ENCODE measurements at regions not wholly inside any gene's neighbourhood (a gene's known extent, or its start where the extent isn't known, plus 50 kb on each side); places are given as distances from the start of the nearest gene placed in this dataset.

DNA sequence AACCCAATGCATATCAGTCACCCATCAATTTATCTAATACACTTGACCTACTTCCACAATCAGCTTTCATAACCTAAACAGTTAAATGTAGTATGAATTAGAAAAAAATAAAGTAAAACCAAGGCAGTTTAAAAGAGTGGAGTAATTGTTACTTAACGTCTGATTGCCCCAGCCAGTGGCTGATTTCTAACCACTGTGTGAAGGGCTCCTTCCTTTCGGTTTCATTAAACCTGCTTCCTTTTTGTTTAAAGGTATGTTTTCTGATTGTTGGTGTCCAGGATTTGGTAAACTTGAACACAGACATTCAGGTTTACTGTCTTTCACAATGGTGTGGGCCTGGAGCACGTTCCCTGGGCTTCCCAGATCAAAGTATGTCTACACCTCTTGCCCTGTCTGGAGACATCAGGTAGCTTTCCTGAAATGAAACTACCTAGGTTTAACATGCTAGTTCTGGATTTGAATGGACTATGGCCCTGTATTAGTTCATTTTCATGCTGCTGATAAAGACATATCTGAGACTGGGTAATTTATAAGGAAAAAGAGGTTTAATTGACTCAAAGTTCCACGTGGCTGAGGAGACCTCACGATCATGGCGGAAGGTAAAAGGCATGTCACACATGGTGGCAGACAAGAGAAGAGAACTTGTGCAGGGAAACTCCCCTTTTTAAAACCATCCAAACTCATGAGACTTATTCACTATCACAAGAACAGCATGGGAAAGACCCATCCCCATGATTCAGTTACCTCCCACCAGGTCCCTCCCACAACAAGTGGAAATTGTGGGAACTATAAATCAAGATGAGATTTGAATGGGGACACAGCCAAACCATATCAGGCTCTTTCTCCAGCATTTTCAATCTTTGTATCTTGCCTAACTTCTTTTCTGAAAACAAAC, 605.2 kb upstream of the ID2 start:
- no peak for DNase-seq (ENCODE audit: insufficient read length, low spot score)
- TF ChIP-seq POU2F2 (IDR thresholded peaks at IDR 0.05; ENCODE audit: low read depth, low read length): no peak
- no peak for TF ChIP-seq PAX5 (IDR thresholded peaks at IDR 0.05; ENCODE audit: insufficient read depth, low read length, severe bottlenecking)
- no peak for TF ChIP-seq POLR2A (IDR thresholded peaks at IDR 0.05; ENCODE audit: low read depth, low read length)
- no peak for TF ChIP-seq SPI1 (IDR thresholded peaks at IDR 0.05; ENCODE audit: low read depth, low read length)
- no peak for TF ChIP-seq TAF1 (IDR thresholded peaks at IDR 0.05; ENCODE audit: low read depth, low read length)
- TF ChIP-seq POLR2AphosphoS5 (IDR thresholded peaks at IDR 0.05; ENCODE audit: low read depth, low read length): no peak
- no peak for FAIRE-seq

DNA sequence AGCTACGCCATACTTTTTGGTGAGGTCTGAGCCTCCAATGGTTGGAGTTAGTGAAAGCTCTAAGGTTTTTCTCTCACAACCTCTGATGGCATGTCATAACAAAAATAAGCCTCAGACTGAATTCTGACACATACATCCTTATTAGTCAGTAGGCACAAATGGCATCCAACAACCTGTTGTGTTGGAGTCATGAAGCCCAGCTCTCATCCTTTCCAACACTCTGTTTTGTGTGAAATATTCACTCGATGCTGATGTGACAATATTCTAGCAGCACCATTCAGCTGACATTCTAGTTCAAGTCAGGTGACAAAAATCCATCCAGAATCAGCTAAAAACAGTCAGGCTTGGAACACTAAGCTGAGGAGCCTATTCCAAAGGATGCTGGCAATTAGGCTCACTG, 603.2 kb upstream of the ID2 start:
- TF ChIP-seq PAX5 (IDR thresholded peaks at IDR 0.05; ENCODE audit: insufficient read depth, low read length, severe bottlenecking) (no peak), SPI1 (IDR thresholded peaks at IDR 0.05; ENCODE audit: low read depth, low read length) (no peak), POU2F2 (IDR thresholded peaks at IDR 0.05; ENCODE audit: low read depth, low read length) (no peak), POLR2A (IDR thresholded peaks at IDR 0.05; ENCODE audit: low read depth, low read length) (no peak), TAF1 (IDR thresholded peaks at IDR 0.05; ENCODE audit: low read depth, low read length) (no peak), POLR2AphosphoS5 (IDR thresholded peaks at IDR 0.05; ENCODE audit: low read depth, low read length) (no peak)
- FAIRE-seq: no peak

GRCh38 chr2:8080063-8080462, 601.8 kb upstream of the ID2 start:
- DNase-seq (ENCODE audit: insufficient read length, low spot score): no peak
- TF ChIP-seq POLR2AphosphoS5 (IDR thresholded peaks at IDR 0.05; ENCODE audit: low read depth, low read length) (no peak), POU2F2 (IDR thresholded peaks at IDR 0.05; ENCODE audit: low read depth, low read length) (no peak), TAF1 (IDR thresholded peaks at IDR 0.05; ENCODE audit: low read depth, low read length) (no peak), POLR2A (IDR thresholded peaks at IDR 0.05; ENCODE audit: low read depth, low read length) (no peak), PAX5 (IDR thresholded peaks at IDR 0.05; ENCODE audit: insufficient read depth, low read length, severe bottlenecking) (no peak), SPI1 (IDR thresholded peaks at IDR 0.05; ENCODE audit: low read depth, low read length) (no peak)
- FAIRE-seq: no peak

More for the DNA sequence above, 603.2 kb upstream of the ID2 start:
- DNase-seq (ENCODE audit: insufficient read length, low spot score): no peak

DNA sequence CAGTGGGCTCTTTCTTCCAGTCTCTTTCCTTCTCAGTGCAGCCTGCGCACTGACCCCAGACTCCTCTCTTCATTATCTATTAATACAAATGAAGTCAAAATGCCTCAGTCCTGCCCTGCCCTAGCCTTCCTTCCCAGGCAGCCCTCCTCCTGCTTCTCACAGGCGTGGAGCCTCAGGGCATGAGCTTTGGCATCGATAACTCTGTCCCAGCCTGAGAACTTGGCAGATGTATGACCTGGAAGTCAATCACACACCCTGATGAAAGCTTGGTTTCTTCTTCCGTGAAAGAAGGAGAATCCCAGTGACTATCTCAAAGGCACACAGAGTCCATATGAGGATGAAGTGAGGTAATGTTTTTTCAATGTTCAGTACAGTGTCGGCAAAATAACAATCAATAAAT, 600.7 kb upstream of the ID2 start:
- TF ChIP-seq SPI1 (IDR thresholded peaks at IDR 0.05; ENCODE audit: low read depth, low read length) (no peak), POU2F2 (IDR thresholded peaks at IDR 0.05; ENCODE audit: low read depth, low read length) (no peak), PAX5 (IDR thresholded peaks at IDR 0.05; ENCODE audit: insufficient read depth, low read length, severe bottlenecking) (no peak), POLR2A (IDR thresholded peaks at IDR 0.05; ENCODE audit: low read depth, low read length) (no peak), POLR2AphosphoS5 (IDR thresholded peaks at IDR 0.05; ENCODE audit: low read depth, low read length) (no peak), TAF1 (IDR thresholded peaks at IDR 0.05; ENCODE audit: low read depth, low read length) (no peak)
- DNase-seq (ENCODE audit: insufficient read length, low spot score): no peak
- FAIRE-seq: no peak

DNA sequence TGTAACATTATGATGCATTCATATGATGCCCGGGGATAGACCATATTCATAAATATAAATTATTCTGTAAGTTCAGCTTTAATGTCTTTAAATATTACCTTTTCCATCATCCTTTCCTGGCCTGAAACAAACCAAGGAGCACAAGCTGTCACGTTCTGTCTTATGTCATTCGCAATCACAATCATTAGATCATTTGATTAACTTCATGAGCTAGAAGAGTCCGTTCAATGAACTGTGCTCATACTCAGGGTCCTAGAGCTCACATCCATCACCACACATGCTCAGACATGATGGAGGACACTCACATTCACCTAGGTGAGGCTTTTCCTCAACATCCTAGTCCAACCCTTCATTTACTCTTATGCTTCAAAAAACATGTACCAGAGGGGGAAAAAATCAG, 599.0 kb upstream of the ID2 start:
- DNase-seq (ENCODE audit: insufficient read length, low spot score) (no peak), FAIRE-seq (no peak)
- TF ChIP-seq SPI1 (IDR thresholded peaks at IDR 0.05; ENCODE audit: low read depth, low read length) (no peak), PAX5 (IDR thresholded peaks at IDR 0.05; ENCODE audit: insufficient read depth, low read length, severe bottlenecking) (no peak), POU2F2 (IDR thresholded peaks at IDR 0.05; ENCODE audit: low read depth, low read length) (no peak)

GRCh38 chr2:8086357-8086756, 595.5 kb upstream of the ID2 start:
- FAIRE-seq (no peak), DNase-seq (ENCODE audit: insufficient read length, low spot score) (no peak)
- no peak for TF ChIP-seq SPI1 (IDR thresholded peaks at IDR 0.05; ENCODE audit: low read depth, low read length)
- no peak for TF ChIP-seq POLR2AphosphoS5 (IDR thresholded peaks at IDR 0.05; ENCODE audit: low read depth, low read length)
- no peak for TF ChIP-seq TAF1 (IDR thresholded peaks at IDR 0.05; ENCODE audit: low read depth, low read length)
- TF ChIP-seq POU2F2 (IDR thresholded peaks at IDR 0.05; ENCODE audit: low read depth, low read length): no peak
- TF ChIP-seq POLR2A (IDR thresholded peaks at IDR 0.05; ENCODE audit: low read depth, low read length): no peak
- TF ChIP-seq PAX5 (IDR thresholded peaks at IDR 0.05; ENCODE audit: insufficient read depth, low read length, severe bottlenecking): no peak

DNA sequence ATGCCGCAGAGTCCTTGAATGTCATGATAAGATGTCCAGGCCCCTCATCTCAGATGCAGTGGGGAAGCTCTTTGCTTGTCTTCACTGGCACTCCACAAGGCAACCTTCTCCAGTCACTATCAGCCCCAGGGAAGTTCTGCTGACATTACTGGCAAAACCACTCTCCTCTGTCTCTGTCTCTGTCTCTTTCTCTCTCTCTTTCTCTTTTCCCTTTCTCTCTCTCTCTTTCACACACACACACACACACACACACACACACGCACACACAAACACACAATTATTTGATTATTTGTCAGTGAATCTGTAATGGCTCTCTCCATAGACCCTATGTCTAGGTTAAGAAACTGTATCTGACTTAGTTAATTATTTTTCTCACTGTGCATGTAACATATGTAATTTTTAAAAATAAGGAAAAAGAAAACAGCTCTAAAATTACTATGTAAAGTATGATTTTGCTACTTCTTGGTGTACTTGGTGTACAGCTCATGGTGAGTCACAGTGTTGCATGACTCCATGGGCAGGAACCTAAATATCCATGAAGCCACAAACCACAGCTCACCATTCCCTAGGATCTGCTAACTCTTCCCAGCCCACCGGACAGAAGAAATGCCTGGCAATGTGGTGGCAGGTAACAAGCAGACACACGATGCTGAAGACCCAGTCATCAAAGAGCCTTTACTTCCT, 594.9 kb upstream of the ID2 start:
- DNase-seq (ENCODE audit: insufficient read length, low spot score) (no peak), FAIRE-seq (no peak)
- no peak for TF ChIP-seq POLR2AphosphoS5 (IDR thresholded peaks at IDR 0.05; ENCODE audit: low read depth, low read length)
- no peak for TF ChIP-seq SPI1 (IDR thresholded peaks at IDR 0.05; ENCODE audit: low read depth, low read length)
- TF ChIP-seq POU2F2 (IDR thresholded peaks at IDR 0.05; ENCODE audit: low read depth, low read length): no peak
- no peak for TF ChIP-seq POLR2A (IDR thresholded peaks at IDR 0.05; ENCODE audit: low read depth, low read length)
- no peak for TF ChIP-seq PAX5 (IDR thresholded peaks at IDR 0.05; ENCODE audit: insufficient read depth, low read length, severe bottlenecking)
- no peak for TF ChIP-seq TAF1 (IDR thresholded peaks at IDR 0.05; ENCODE audit: low read depth, low read length)

- TF ChIP-seq TAF1 (IDR thresholded peaks at IDR 0.05; ENCODE audit: low read depth, low read length) (no peak), SPI1 (IDR thresholded peaks at IDR 0.05; ENCODE audit: low read depth, low read length) (no peak), POLR2AphosphoS5 (IDR thresholded peaks at IDR 0.05; ENCODE audit: low read depth, low read length) (no peak), POU2F2 (IDR thresholded peaks at IDR 0.05; ENCODE audit: low read depth, low read length) (no peak), PAX5 (IDR thresholded peaks at IDR 0.05; ENCODE audit: insufficient read depth, low read length, severe bottlenecking) (no peak), POLR2A (IDR thresholded peaks at IDR 0.05; ENCODE audit: low read depth, low read length) (no peak)
- DNase-seq (ENCODE audit: insufficient read length, low spot score) (no peak), FAIRE-seq (no peak)
These were observed 594.4 kb upstream of the ID2 start for GRCh38 chr2:8087480-8087840.

GRCh38 chr2:8088810-8089209, 593.0 kb upstream of the ID2 start:
- DNase-seq (ENCODE audit: insufficient read length, low spot score): no peak
- no peak for FAIRE-seq
- TF ChIP-seq TAF1 (IDR thresholded peaks at IDR 0.05; ENCODE audit: low read depth, low read length) (no peak), POLR2AphosphoS5 (IDR thresholded peaks at IDR 0.05; ENCODE audit: low read depth, low read length) (no peak)

Measured in GM12891 (cell line).